Lower lobe of right lung (tissue), 2 donors: ENCODE measurements at regions not wholly inside any gene's neighbourhood (a gene's known extent, or its start where the extent isn't known, plus 50 kb on each side); places are given as distances from the start of the nearest gene placed in this dataset.

Experiments used
- ATAC-seq, 2 donors: fragments of 200-7000 bp; cut with Tn5 transposase; one replicate each; pipeline ENCODE4 v1.9.1; 2020 to 2022; ENCODE audit warnings: mild to moderate bottlenecking in 2 of 2, moderate library complexity in 2 of 2
- DNase-seq: peaks from one replicate; pipeline ENCODE4 v3.0.0-alpha.2; 2020
- H3K27ac ChIP-seq: fragments of 200-600 bp; one replicate; pipeline ENCODE4 v1.8.0; 2022
- H3K27me3 ChIP-seq: fragments of 200-600 bp; one replicate; pipeline ENCODE4 v1.8.0; 2022; ENCODE audit warnings: low read depth
- H3K36me3 ChIP-seq: fragments of 200-600 bp; one replicate; pipeline ENCODE4 v1.8.0; 2022; ENCODE audit warnings: mild to moderate bottlenecking
- H3K4me1 ChIP-seq: fragments of 200-600 bp; one replicate; pipeline ENCODE4 v1.8.0; 2022
- H3K4me3 ChIP-seq: fragments of 200-600 bp; one replicate; pipeline ENCODE4 v1.8.0; 2022; ENCODE audit warnings: mild to moderate bottlenecking
- H3K9me3 ChIP-seq: fragments of 200-600 bp; one replicate; pipeline ENCODE4 v1.8.0; 2022
- intact Hi-C: fragments of 100-400 bp; cut with DNase I; formaldehyde crosslinking; loops from one replicate; pipeline ENCODE4 v1.11.0; 2022
- TF ChIP-seq, protein P1 (sequence below): fragments of 200-600 bp; IDR thresholded peaks from one replicate; pipeline ENCODE4 v1.8.0; 2022; ENCODE audit warnings: antibody characterized with exemption, mild to moderate bottlenecking
- donor health status: DM: no; HTN: yes; CAD: no; lungs with severe emphysema.

DNA sequence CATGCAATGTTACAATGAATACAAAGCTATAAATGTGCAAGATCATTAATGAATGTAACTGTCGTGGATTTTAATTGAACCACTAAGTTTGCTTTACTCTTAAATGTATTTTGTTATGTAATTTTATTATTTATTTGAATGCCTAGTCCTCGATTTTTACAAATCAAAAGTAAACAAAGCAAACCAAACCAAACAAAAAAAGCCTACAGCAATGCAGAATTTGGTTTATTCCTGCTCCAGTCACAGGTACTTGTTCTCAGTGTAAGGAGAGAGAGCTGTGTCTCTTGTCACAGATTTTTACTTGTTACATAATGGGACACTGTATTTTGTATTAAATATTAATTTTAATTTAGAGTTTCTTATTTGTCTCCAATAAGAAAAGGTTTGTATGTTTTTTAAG is 584.3 kb upstream of the SLITRK6 start:
- TF ChIP-seq, protein P1, sequence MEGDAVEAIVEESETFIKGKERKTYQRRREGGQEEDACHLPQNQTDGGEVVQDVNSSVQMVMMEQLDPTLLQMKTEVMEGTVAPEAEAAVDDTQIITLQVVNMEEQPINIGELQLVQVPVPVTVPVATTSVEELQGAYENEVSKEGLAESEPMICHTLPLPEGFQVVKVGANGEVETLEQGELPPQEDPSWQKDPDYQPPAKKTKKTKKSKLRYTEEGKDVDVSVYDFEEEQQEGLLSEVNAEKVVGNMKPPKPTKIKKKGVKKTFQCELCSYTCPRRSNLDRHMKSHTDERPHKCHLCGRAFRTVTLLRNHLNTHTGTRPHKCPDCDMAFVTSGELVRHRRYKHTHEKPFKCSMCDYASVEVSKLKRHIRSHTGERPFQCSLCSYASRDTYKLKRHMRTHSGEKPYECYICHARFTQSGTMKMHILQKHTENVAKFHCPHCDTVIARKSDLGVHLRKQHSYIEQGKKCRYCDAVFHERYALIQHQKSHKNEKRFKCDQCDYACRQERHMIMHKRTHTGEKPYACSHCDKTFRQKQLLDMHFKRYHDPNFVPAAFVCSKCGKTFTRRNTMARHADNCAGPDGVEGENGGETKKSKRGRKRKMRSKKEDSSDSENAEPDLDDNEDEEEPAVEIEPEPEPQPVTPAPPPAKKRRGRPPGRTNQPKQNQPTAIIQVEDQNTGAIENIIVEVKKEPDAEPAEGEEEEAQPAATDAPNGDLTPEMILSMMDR, result no peak
- Histone ChIP-seq H3K4me3 (no peak overlapping the region), H3K9me3 (no peaks in the 10 kb centered on the region), H3K27ac (no peak overlapping the region), H3K36me3 (no peaks in the 10 kb centered on the region), H3K27me3 (no peaks in the 10 kb centered on the region), H3K4me1 (no peaks in the 10 kb centered on the region)
- DNase-seq, result no peak
- ATAC-seq, result no peak
- intact Hi-C loops, result no loop called here

DNA sequence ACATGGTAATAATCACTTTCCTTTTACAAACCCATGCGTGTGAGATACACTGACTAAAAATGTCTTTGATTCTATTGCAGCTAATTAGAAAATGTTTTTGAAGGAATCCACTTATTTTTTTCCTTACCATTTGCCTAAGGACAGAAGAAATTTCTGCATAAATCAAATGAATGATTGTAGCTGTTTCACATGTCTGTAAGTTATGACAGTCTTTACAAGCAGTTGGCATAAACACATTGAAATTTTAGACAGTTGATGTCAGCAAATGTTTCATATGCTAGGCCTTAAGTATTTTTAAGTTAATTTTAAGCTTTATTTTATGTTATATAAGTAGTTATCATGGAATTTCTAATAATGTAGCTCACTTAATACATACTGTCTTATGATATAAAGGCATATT is 598.4 kb upstream of the SLITRK6 start:
- Histone ChIP-seq H3K9me3 (no peaks in the 10 kb centered on the region), H3K27me3 (no peaks in the 10 kb centered on the region), H3K4me3 (no peak overlapping the region), H3K27ac (no peak overlapping the region), H3K36me3 (no peaks in the 10 kb centered on the region), H3K4me1 (no peaks in the 10 kb centered on the region)
- no peak for ATAC-seq
- DNase-seq, result no peak
- TF ChIP-seq, protein P1, result no peak
- intact Hi-C loops, result no loop called here

DNA sequence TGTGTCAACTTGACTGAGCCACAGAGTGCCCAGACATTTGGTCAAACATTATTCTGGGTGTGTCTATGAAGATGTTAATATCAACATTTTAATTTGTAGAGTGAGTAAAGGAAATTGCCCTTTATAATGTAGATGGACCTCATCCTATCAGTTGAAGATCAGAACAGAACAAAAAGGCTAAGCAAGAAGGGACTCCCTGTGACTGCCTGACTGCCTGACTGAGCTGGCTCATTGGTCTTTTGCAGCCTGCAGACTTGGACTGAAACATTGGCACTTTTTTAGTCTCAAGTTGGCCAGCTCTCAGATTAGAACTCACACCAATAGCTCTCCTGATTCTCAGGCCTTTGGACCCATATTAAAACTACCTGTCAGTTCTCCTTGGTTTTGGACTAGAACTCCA is 600.4 kb upstream of the SLITRK6 start:
- no peaks in the 10 kb centered on the region for H3K36me3 ChIP-seq
- no peak overlapping the region for H3K4me3 ChIP-seq
- no peaks in the 10 kb centered on the region for H3K27me3 ChIP-seq
- ATAC-seq (no peak), DNase-seq (no peak)
- TF ChIP-seq, protein P1, result no peak
- no peak overlapping the region for H3K27ac ChIP-seq
- intact Hi-C loops, result no loop called here
- H3K4me1 ChIP-seq, result no peaks in the 10 kb centered on the region
- no peaks in the 10 kb centered on the region for H3K9me3 ChIP-seq

DNA sequence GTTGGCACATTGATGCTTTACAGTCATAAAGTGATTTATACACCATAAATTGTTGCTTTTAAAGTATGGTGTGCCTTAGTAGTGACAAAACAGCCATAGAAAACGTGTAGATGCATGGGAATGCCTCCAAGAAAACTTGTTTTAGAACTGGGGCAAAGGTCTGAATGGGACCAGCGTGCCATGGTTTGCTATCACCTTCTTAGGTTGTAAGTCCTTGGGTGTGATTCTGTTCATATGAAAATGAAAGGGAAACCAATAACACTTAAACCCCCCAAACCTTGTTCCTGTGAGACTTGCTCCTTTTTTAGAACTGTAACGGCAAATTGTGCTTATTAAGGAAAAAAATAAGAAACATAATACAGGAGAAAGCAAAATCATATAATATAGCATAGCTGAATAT is 603.3 kb upstream of the SLITRK6 start:
- Histone ChIP-seq H3K36me3 (no peaks in the 10 kb centered on the region), H3K9me3 (no peaks in the 10 kb centered on the region), H3K27me3 (no peaks in the 10 kb centered on the region), H3K27ac (no peak overlapping the region), H3K4me3 (no peak overlapping the region), H3K4me1 (no peaks in the 10 kb centered on the region)
- DNase-seq (no peak), ATAC-seq (no peak)
- TF ChIP-seq, protein P1, result no peak
- intact Hi-C loops, result no loop called here

DNA sequence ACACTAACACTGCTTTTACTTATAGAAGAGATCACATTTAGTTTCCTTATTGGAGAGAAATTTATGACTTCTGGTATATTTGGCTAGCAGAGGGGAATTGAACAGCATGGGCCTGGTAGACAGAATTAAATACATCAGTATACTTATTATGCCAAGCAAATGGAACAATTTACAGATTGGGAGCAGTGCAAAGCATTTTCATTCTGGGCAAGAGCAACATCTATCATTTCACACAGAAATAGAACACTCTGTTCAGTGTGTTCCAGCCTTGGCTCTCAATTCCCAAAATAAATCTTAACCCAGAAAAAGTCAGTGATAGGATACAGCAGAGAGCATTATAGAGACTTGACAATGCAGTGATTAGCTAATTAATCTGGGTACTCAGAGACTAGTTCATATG is 604.0 kb upstream of the SLITRK6 start:
- no peaks in the 10 kb centered on the region for H3K9me3 ChIP-seq
- H3K4me3 ChIP-seq, result no peak overlapping the region
- ATAC-seq, result no peak
- TF ChIP-seq, protein P1, result no peak
- intact Hi-C loops, result no loop called here
- H3K27ac ChIP-seq, result no peak overlapping the region
- no peaks in the 10 kb centered on the region for H3K36me3 ChIP-seq
- DNase-seq, result no peak
- no peaks in the 10 kb centered on the region for H3K27me3 ChIP-seq
- H3K4me1 ChIP-seq, result no peaks in the 10 kb centered on the region
